ENCODE measurements at regions not wholly inside any gene's neighbourhood (a gene's known extent, or its start where the extent isn't known, plus 50 kb on each side); places are given as distances from the start of the nearest gene placed in this dataset.

- H3K27ac ChIP-seq (ENCODE audit: low read depth, low read length) = no peak overlapping the region
- H2BK120ac ChIP-seq (ENCODE audit: insufficient read depth, low read length, poor library complexity) = peak overlapping the region; percentile 35
- no peak overlapping the region for H3K14ac ChIP-seq (ENCODE audit: low read length)
- no CpG with 5 or more reads among the region's 6 CpGs for WGBS (ENCODE audit: extremely low coverage, insufficient coverage, insufficient read length)
- H4K8ac ChIP-seq (ENCODE audit: low read depth, low read length) = no peak overlapping the region
- H3K79me2 ChIP-seq (ENCODE audit: control insufficient read depth, insufficient read depth, low read length, poor library complexity) = peaks cover under 1% of the 10 kb centered on the region
- H2BK5ac ChIP-seq (ENCODE audit: low read depth, low read length, poor library complexity) = no peak overlapping the region
- H3K4me3 ChIP-seq (ENCODE audit: low read depth, low read length) = no peak overlapping the region
- no peak overlapping the region for H3K23ac ChIP-seq (ENCODE audit: low read length)
- no peaks in the 10 kb centered on the region for H3K36me3 ChIP-seq (ENCODE audit: control insufficient read depth in 1 of 2, insufficient read depth in 2 of 2, low read length in 2 of 2)
- H2AK5ac ChIP-seq (ENCODE audit: low read length) = no peak overlapping the region
- peaks cover 17 to 30% of the 10 kb centered on the region in 2 experiments for H3K4me1 ChIP-seq (ENCODE audit: control insufficient read depth in 1 of 2, insufficient read depth in 2 of 2, low read length in 2 of 2)
- no peak overlapping the region for H3K4me2 ChIP-seq (ENCODE audit: low read length)
- no peaks in the 10 kb centered on the region for H3K9me3 ChIP-seq (ENCODE audit: insufficient read depth, low read depth, low read length)
- peaks cover 19% of the 10 kb centered on the region for H3K79me1 ChIP-seq (ENCODE audit: low read length)
- no peak overlapping the region for H4K12ac ChIP-seq (ENCODE audit: low read depth, low read length)
- no peak overlapping the region for H2BK12ac ChIP-seq (ENCODE audit: low read length)
- no peak overlapping the region for H2AFZ ChIP-seq (ENCODE audit: insufficient read depth, low read length, poor library complexity)
- no peaks in the 10 kb centered on the region for H3K27me3 ChIP-seq (ENCODE audit: insufficient read depth, low read length)
- no peak overlapping the region for H3K18ac ChIP-seq (ENCODE audit: low read length)
- H3K9ac ChIP-seq (ENCODE audit: low read length) = no peak overlapping the region
- H4K91ac ChIP-seq (ENCODE audit: low read depth, low read length) = peak overlapping the region; percentile 74
- peak; percentile 20 to 53 for DNase-seq
- H3K4ac ChIP-seq (ENCODE audit: low read depth, low read length) = no peak overlapping the region
Measured at GRCh38 chr12:114746297-114747011, 62.5 kb upstream of the TBX3 start.

- H3K36me3 ChIP-seq (ENCODE audit: control insufficient read depth in 1 of 2, insufficient read depth in 2 of 2, low read length in 2 of 2) = no peaks in the 10 kb centered on the region
- H3K23ac ChIP-seq (ENCODE audit: low read length) = no peak overlapping the region
- H2AK5ac ChIP-seq (ENCODE audit: low read length) = no peak overlapping the region
- no peak overlapping the region for H3K4ac ChIP-seq (ENCODE audit: low read depth, low read length)
- H3K79me1 ChIP-seq (ENCODE audit: low read length) = peaks cover 15% of the 10 kb centered on the region
- no peaks in the 10 kb centered on the region for H3K79me2 ChIP-seq (ENCODE audit: control insufficient read depth, insufficient read depth, low read length, poor library complexity)
- H2BK5ac ChIP-seq (ENCODE audit: low read depth, low read length, poor library complexity) = no peak overlapping the region
- H4K91ac ChIP-seq (ENCODE audit: low read depth, low read length) = peak overlapping the region; percentile 19
- no peak overlapping the region for H4K8ac ChIP-seq (ENCODE audit: low read depth, low read length)
- H3K4me3 ChIP-seq (ENCODE audit: low read depth, low read length) = no peak overlapping the region
- H3K18ac ChIP-seq (ENCODE audit: low read length) = no peak overlapping the region
- no peak overlapping the region for H2AFZ ChIP-seq (ENCODE audit: insufficient read depth, low read length, poor library complexity)
- H2BK120ac ChIP-seq (ENCODE audit: insufficient read depth, low read length, poor library complexity) = no peak overlapping the region
- no peak overlapping the region for H3K14ac ChIP-seq (ENCODE audit: low read length)
- H3K27me3 ChIP-seq (ENCODE audit: insufficient read depth, low read length) = no peaks in the 10 kb centered on the region
- no peak overlapping the region for H3K9ac ChIP-seq (ENCODE audit: low read length)
- no peak for DNase-seq
- H4K12ac ChIP-seq (ENCODE audit: low read depth, low read length) = no peak overlapping the region
- peaks cover 10 to 19% of the 10 kb centered on the region in 2 experiments for H3K4me1 ChIP-seq (ENCODE audit: control insufficient read depth in 1 of 2, insufficient read depth in 2 of 2, low read length in 2 of 2)
- H3K4me2 ChIP-seq (ENCODE audit: low read length) = no peak overlapping the region
- no CpG with 5 or more reads among the region's 15 CpGs for WGBS (ENCODE audit: extremely low coverage, insufficient coverage, insufficient read length)
- H3K9me3 ChIP-seq (ENCODE audit: insufficient read depth, low read depth, low read length) = no peaks in the 10 kb centered on the region
- no peak overlapping the region for H3K27ac ChIP-seq (ENCODE audit: low read depth, low read length)
- H2BK12ac ChIP-seq (ENCODE audit: low read length) = peak overlapping the region; percentile 56
Measured at GRCh38 chr12:114744691-114745090, 60.7 kb upstream of the TBX3 start.

- H3K36me3 ChIP-seq (ENCODE audit: control insufficient read depth in 1 of 2, insufficient read depth in 2 of 2, low read length in 2 of 2) = no peaks in the 10 kb centered on the region
- no peak overlapping the region for H3K18ac ChIP-seq (ENCODE audit: low read length)
- no peak overlapping the region for H3K14ac ChIP-seq (ENCODE audit: low read length)
- no peaks in the 10 kb centered on the region for H3K9me3 ChIP-seq (ENCODE audit: insufficient read depth, low read depth, low read length)
- DNase-seq = no peak
- no peak overlapping the region for H2AK5ac ChIP-seq (ENCODE audit: low read length)
- WGBS (ENCODE audit: extremely low coverage, insufficient coverage, insufficient read length) = no CpG with 5 or more reads among the region's 6 CpGs
- H2BK5ac ChIP-seq (ENCODE audit: low read depth, low read length, poor library complexity) = no peak overlapping the region
- H3K4ac ChIP-seq (ENCODE audit: low read depth, low read length) = no peak overlapping the region
- no peak overlapping the region for H3K4me3 ChIP-seq (ENCODE audit: low read depth, low read length)
- no peak overlapping the region for H2AFZ ChIP-seq (ENCODE audit: insufficient read depth, low read length, poor library complexity)
- peaks cover 15% of the 10 kb centered on the region for H3K79me1 ChIP-seq (ENCODE audit: low read length)
- peaks cover 8 to 17% of the 10 kb centered on the region in 2 experiments for H3K4me1 ChIP-seq (ENCODE audit: control insufficient read depth in 1 of 2, insufficient read depth in 2 of 2, low read length in 2 of 2)
- H4K12ac ChIP-seq (ENCODE audit: low read depth, low read length) = no peak overlapping the region
- peak overlapping the region; percentile 56 for H2BK12ac ChIP-seq (ENCODE audit: low read length)
- peak overlapping the region; percentile 19 for H4K91ac ChIP-seq (ENCODE audit: low read depth, low read length)
- no peak overlapping the region for H3K9ac ChIP-seq (ENCODE audit: low read length)
- H3K4me2 ChIP-seq (ENCODE audit: low read length) = no peak overlapping the region
- no peaks in the 10 kb centered on the region for H3K79me2 ChIP-seq (ENCODE audit: control insufficient read depth, insufficient read depth, low read length, poor library complexity)
- H3K23ac ChIP-seq (ENCODE audit: low read length) = no peak overlapping the region
- peak overlapping the region; percentile 20 for H2BK120ac ChIP-seq (ENCODE audit: insufficient read depth, low read length, poor library complexity)
- H3K27me3 ChIP-seq (ENCODE audit: insufficient read depth, low read length) = no peaks in the 10 kb centered on the region
- H3K27ac ChIP-seq (ENCODE audit: low read depth, low read length) = no peak overlapping the region
- no peak overlapping the region for H4K8ac ChIP-seq (ENCODE audit: low read depth, low read length)
Measured at GRCh38 chr12:114744285-114744684, 60.3 kb upstream of the TBX3 start.

DNA sequence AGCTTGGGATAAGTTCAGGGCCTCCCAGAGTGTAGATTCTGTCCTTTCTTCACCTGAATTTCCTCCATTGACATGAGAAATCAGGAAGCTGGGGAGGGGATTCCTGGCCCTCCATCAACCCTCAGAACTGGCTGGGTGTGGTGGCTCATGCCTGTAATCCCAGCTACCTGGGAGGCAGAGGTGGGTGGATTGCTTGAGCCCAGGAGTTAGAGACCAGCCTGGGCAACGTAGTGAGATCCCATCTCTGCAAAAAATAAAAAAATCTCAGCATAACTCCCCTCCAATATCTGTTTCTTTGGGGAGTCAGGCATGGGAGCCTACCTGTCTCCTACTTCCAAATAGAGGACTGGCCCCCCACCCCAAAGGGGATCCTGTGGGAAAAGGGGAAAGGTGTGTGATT lies 59.8 kb upstream of the TBX3 start:
- H2BK5ac ChIP-seq (ENCODE audit: low read depth, low read length, poor library complexity) = no peak overlapping the region
- no peak overlapping the region for H3K23ac ChIP-seq (ENCODE audit: low read length)
- H2BK120ac ChIP-seq (ENCODE audit: insufficient read depth, low read length, poor library complexity) = peak overlapping the region; percentile 50
- no peak overlapping the region for H3K18ac ChIP-seq (ENCODE audit: low read length)
- H2AFZ ChIP-seq (ENCODE audit: insufficient read depth, low read length, poor library complexity) = no peak overlapping the region
- H3K9me3 ChIP-seq (ENCODE audit: insufficient read depth, low read depth, low read length) = no peaks in the 10 kb centered on the region
- H3K27me3 ChIP-seq (ENCODE audit: insufficient read depth, low read length) = no peaks in the 10 kb centered on the region
- peak overlapping the region; percentile 33 for H4K8ac ChIP-seq (ENCODE audit: low read depth, low read length)
- H3K4ac ChIP-seq (ENCODE audit: low read depth, low read length) = no peak overlapping the region
- no peak overlapping the region for H4K12ac ChIP-seq (ENCODE audit: low read depth, low read length)
- peaks cover 6 to 15% of the 10 kb centered on the region in 2 experiments for H3K4me1 ChIP-seq (ENCODE audit: control insufficient read depth in 1 of 2, insufficient read depth in 2 of 2, low read length in 2 of 2)
- H3K79me1 ChIP-seq (ENCODE audit: low read length) = peaks cover 13% of the 10 kb centered on the region
- no CpG with 5 or more reads among the region's 1 CpG for WGBS (ENCODE audit: extremely low coverage, insufficient coverage, insufficient read length)
- no peak overlapping the region for H3K14ac ChIP-seq (ENCODE audit: low read length)
- H3K79me2 ChIP-seq (ENCODE audit: control insufficient read depth, insufficient read depth, low read length, poor library complexity) = no peaks in the 10 kb centered on the region
- DNase-seq = no peak
- no peak overlapping the region for H3K4me3 ChIP-seq (ENCODE audit: low read depth, low read length)
- H2BK12ac ChIP-seq (ENCODE audit: low read length) = no peak overlapping the region
- H4K91ac ChIP-seq (ENCODE audit: low read depth, low read length) = peak overlapping the region; percentile 33
- H3K9ac ChIP-seq (ENCODE audit: low read length) = no peak overlapping the region
- H3K27ac ChIP-seq (ENCODE audit: low read depth, low read length) = no peak overlapping the region
- no peaks in the 10 kb centered on the region for H3K36me3 ChIP-seq (ENCODE audit: control insufficient read depth in 1 of 2, insufficient read depth in 2 of 2, low read length in 2 of 2)
- H3K4me2 ChIP-seq (ENCODE audit: low read length) = no peak overlapping the region
- H2AK5ac ChIP-seq (ENCODE audit: low read length) = peak overlapping the region; percentile 73

Data from trophoblast cell (in vitro differentiated cells and primary cell).